Retinal pigment epithelial cell (primary cell): ENCODE measurements at regions not wholly inside any gene's neighbourhood (a gene's known extent, or its start where the extent isn't known, plus 50 kb on each side); places are given as distances from the start of the nearest gene placed in this dataset.

Experiments
- DNase-seq: peaks from one replicate; pipeline ENCODE4 v3.0.0-alpha.2; 2010; ENCODE audit warnings: low read depth
- H3K4me3 ChIP-seq: 2 replicates; pipeline ENCODE4 v1.5.1; 2011; ENCODE audit warnings: mild to moderate bottlenecking, low read length, control low read depth, moderate library complexity
- CTCF ChIP-seq: conservative IDR thresholded peaks from 2 replicates; pipeline ENCODE4 v1.5.1; 2011; ENCODE audit warnings: low read depth, low read length, control low read depth, inconsistent platforms

GRCh38 chr5:12795333-12795663 is 891.1 kb upstream of the CTNND2 start:
- H3K4me3 ChIP-seq: no peak overlapping the region
- no peak for TF ChIP-seq CTCF
- DNase-seq: no peak

GRCh38 chr5:12794476-12795332 is 890.5 kb upstream of the CTNND2 start:
- no peak for DNase-seq
- H3K4me3 ChIP-seq: no peak overlapping the region
- no peak for TF ChIP-seq CTCF

- no peak for DNase-seq
- no peak overlapping the region for H3K4me3 ChIP-seq
- no peak for TF ChIP-seq CTCF
Measured at GRCh38 chr5:12793373-12793772, 889.1 kb upstream of the CTNND2 start.

DNA sequence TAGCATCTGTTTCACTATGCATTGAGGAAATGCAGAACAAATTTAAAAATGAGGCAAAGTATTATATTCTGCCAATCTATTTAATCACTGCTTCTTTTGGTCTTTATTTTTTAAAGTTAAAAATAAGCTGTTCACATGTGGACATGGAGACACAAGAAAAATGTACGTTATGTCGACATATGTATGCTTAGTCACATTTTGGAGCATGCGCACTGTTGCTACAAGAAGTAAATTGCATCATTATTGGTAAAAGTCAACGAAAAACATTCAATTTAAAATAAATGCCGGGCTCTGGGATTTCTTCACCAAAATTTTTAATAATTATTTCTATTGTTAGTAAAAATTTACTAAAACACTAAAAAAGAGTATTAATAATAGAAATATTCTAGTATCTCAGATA is 876.3 kb upstream of the CTNND2 start:
- DNase-seq: no peak
- H3K4me3 ChIP-seq: no peak overlapping the region
- no peak for TF ChIP-seq CTCF

GRCh38 chr5:12777342-12777741 is 873.1 kb upstream of the CTNND2 start:
- no peak overlapping the region for H3K4me3 ChIP-seq
- no peak for DNase-seq
- TF ChIP-seq CTCF: no peak

GRCh38 chr5:12772276-12772675 is 868.0 kb upstream of the CTNND2 start:
- H3K4me3 ChIP-seq: no peak overlapping the region
- DNase-seq: no peak
- no peak for TF ChIP-seq CTCF

DNA sequence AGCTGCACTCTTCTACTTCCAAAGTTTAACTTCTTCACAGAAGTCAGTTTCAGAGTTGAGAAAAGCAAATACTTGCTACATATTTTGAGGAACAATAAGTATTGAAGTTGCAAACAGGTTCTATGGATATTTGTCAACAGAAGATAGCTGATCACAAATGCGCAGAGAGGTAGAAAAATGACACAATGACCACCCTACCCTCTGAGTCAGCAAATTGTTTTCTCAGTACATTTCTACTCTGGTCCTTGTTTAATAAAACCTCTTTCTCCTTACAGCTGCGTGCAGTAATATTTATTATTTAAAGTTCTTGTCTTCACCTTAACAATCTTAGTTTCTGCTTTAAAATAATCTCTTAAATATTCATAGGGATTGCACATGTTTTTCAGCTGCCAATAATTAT is 855.1 kb upstream of the CTNND2 start:
- TF ChIP-seq CTCF: no peak

More for the DNA sequence above, 855.1 kb upstream of the CTNND2 start:
- no peak overlapping the region for H3K4me3 ChIP-seq
- no peak for DNase-seq
